ENCODE measurements at regions not wholly inside any gene's neighbourhood (a gene's known extent, or its start where the extent isn't known, plus 50 kb on each side); places are given as distances from the start of the nearest gene placed in this dataset.

DNA sequence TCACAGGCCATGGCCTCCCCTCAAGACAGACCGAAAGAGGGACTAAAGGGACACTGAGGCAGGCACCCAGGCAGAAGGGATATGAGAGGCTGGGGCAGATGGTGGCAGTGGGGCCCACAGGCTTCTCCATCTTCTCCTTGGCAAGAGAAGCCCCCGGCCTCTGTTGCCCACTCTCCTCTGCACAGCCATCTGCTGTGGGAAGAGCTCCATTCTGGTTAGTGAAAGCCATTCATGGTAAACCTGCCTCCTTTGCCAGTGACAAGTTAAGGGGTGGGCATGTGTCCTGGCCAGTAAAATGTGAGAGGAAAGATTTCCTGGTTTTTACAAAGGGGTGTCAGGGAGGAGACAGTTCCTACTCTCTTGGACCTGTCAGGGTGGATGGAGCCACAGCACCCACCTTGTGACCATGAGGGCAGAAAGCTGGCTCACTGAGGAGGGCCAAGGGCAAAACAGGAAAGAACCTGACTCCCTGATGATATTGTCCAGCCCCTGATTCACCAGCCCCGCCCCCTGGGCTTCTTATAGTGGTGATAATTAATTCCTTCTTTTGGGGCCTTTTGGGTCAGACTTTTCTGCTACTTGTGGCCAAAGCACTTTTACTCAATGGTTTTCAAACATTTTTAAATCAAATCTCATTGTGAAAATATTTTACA is 130.4 kb upstream of the SMAD3 start:
- Mint-ChIP-seq H3K27ac (ENCODE audit: unreplicated experiment) (no peak overlapping the region), H3K4me1 (ENCODE audit: low read depth) (peaks cover 37% of the 10 kb centered on the region)

GRCh38 chr15:66935688-66936087 is 129.7 kb upstream of the SMAD3 start:
- no peak overlapping the region for H3K4me3 Mint-ChIP-seq (ENCODE audit: unreplicated experiment)
- no peaks in the 10 kb centered on the region for H3K27me3 Mint-ChIP-seq (ENCODE audit: low read depth)
- no peaks in the 10 kb centered on the region for H3K9me3 Mint-ChIP-seq (ENCODE audit: low read depth)
- H3K36me3 Mint-ChIP-seq (ENCODE audit: low read depth): no peaks in the 10 kb centered on the region
- DNase-seq (ENCODE audit: low spot score): no peak
- no peak for TF ChIP-seq CTCF (IDR thresholded peaks at IDR 0.05)
- peaks cover 34% of the 10 kb centered on the region for H3K4me1 Mint-ChIP-seq (ENCODE audit: low read depth)
- H3K27ac Mint-ChIP-seq (ENCODE audit: unreplicated experiment): no peak overlapping the region

More for the DNA sequence above, 130.4 kb upstream of the SMAD3 start:
- H3K36me3 Mint-ChIP-seq (ENCODE audit: low read depth): no peaks in the 10 kb centered on the region
- no peak overlapping the region for H3K4me3 Mint-ChIP-seq (ENCODE audit: unreplicated experiment)
- H3K9me3 Mint-ChIP-seq (ENCODE audit: low read depth): no peaks in the 10 kb centered on the region
- no peaks in the 10 kb centered on the region for H3K27me3 Mint-ChIP-seq (ENCODE audit: low read depth)
- no peak for DNase-seq (ENCODE audit: low spot score)
- no peak for TF ChIP-seq CTCF (IDR thresholded peaks at IDR 0.05)

DNA sequence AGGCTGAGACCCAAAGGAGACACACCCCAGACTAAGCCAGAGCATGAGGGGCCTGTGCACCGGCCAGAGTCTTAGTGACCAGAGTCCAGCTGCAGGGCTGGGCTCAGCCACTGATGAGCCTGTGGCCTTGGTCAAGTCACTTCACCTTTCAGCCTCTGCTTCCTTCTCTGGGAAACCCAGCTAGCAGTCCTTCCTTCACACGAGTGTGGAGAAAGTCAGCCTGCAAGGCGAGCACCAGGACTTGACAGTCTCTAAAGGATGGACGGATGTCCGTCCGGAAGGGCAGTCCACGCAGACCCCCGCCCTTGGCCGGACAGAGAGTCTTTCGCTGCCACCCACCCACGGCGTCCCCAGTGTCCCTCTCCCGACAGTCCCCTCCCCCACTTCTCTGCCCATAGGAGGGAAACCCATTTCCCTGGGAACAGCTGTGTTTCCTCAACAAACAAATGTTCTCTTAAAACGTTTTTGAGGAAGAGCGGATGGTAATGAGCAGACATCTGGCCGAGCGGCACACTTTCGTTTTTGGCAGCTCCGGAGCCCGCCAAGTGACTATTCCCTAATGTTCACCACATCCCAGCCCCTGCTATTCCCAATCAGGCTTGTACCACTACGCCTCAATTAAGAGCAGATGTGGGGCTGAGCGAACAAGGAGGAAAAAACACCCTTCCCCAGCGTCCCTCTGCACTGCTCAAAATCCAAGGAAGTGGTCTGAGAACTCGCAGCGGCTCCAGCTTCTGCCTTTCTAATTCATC is 129.1 kb upstream of the SMAD3 start:
- Mint-ChIP-seq H3K36me3 (ENCODE audit: low read depth) (no peaks in the 10 kb centered on the region), H3K27ac (ENCODE audit: unreplicated experiment) (no peak overlapping the region), H3K4me3 (ENCODE audit: unreplicated experiment) (peak overlapping the region; percentile 53), H3K9me3 (ENCODE audit: low read depth) (no peaks in the 10 kb centered on the region), H3K27me3 (ENCODE audit: low read depth) (no peaks in the 10 kb centered on the region), H3K4me1 (ENCODE audit: low read depth) (peaks cover 28% of the 10 kb centered on the region)
- no peak for DNase-seq (ENCODE audit: low spot score)
- TF ChIP-seq CTCF (IDR thresholded peaks at IDR 0.05): no peak

DNA sequence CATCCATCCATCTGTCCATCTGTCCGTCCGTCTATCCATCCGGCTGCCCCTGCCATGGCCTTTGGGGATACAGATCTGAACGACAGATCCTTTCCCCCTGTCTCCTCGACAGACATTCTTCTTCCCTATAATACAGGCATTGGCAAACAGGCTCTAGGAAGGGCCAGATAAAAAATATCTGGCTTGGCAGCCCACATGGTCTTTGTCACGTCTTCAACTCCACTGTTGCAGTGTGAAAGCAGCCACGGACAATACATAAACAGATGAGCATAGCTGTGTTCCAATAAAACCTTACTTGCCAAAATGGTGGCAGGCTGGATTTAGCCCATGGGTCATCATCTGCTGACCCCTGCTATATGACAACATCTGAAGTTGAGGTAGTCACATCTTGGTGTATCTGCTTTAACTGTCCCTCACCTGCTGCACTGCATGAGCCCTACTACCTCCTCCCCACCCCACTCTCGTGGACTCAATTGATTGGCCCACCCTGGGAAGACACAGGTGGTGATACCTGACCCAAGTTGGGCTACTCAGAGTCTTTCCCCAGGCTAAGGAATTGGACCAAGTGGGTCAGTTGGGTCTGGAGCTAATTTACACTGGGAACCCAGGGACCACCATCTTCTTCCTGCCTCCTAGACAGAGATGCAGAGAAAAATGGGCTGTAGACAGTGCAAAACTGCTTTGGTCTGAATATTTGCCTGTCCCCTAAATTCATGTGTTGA is 128.4 kb upstream of the SMAD3 start:
- Mint-ChIP-seq H3K4me1 (ENCODE audit: low read depth) (peaks cover 21% of the 10 kb centered on the region), H3K4me3 (ENCODE audit: unreplicated experiment) (peak overlapping the region; percentile 53), H3K9me3 (ENCODE audit: low read depth) (no peaks in the 10 kb centered on the region), H3K36me3 (ENCODE audit: low read depth) (no peaks in the 10 kb centered on the region), H3K27me3 (ENCODE audit: low read depth) (no peaks in the 10 kb centered on the region), H3K27ac (ENCODE audit: unreplicated experiment) (no peak overlapping the region)
- TF ChIP-seq CTCF (IDR thresholded peaks at IDR 0.05): no peak
- DNase-seq (ENCODE audit: low spot score): no peak

GRCh38 chr15:66937588-66937987 is 127.8 kb upstream of the SMAD3 start:
- Mint-ChIP-seq H3K9me3 (ENCODE audit: low read depth) (no peaks in the 10 kb centered on the region), H3K4me1 (ENCODE audit: low read depth) (peaks cover 15% of the 10 kb centered on the region), H3K27me3 (ENCODE audit: low read depth) (no peaks in the 10 kb centered on the region), H3K4me3 (ENCODE audit: unreplicated experiment) (no peak overlapping the region), H3K27ac (ENCODE audit: unreplicated experiment) (no peak overlapping the region), H3K36me3 (ENCODE audit: low read depth) (no peaks in the 10 kb centered on the region)
- DNase-seq (ENCODE audit: low spot score): no peak
- TF ChIP-seq CTCF (IDR thresholded peaks at IDR 0.05): no peak
